Activated T-helper 2 cell treated with anti-CD3 and anti-CD28 coated beads, Interferon-gamma antibody, Interleukin-2, Interleukin-4, amounts not matched to agents 10 μg/mL and 5 μg/mL and 100 μg/mL, durations not matched to agents 14 hours and 24 hours and 36 hours (primary cell): ENCODE measurements at regions not wholly inside any gene's neighbourhood (a gene's known extent, or its start where the extent isn't known, plus 50 kb on each side); places are given as distances from the start of the nearest gene placed in this dataset.

Experiments used
- DNase-seq: peaks from one replicate; pipeline ENCODE4 v3.0.0; 2021; ENCODE audit warnings: low spot score
- H3K27ac Mint-ChIP-seq: one replicate; pipeline ENCODE4 v1.8.0; 2021; ENCODE audit warnings: mixed read lengths
- H3K27me3 Mint-ChIP-seq: one replicate; pipeline ENCODE4 v1.8.0; 2021; ENCODE audit warnings: low read depth, mixed read lengths
- H3K36me3 Mint-ChIP-seq: one replicate; pipeline ENCODE4 v1.8.0; 2021; ENCODE audit warnings: low read depth, mixed read lengths
- H3K4me1 Mint-ChIP-seq: one replicate; pipeline ENCODE4 v1.8.0; 2021; ENCODE audit warnings: low read depth, mixed read lengths
- H3K4me3 Mint-ChIP-seq: one replicate; pipeline ENCODE4 v1.8.0; 2021; ENCODE audit warnings: low read depth, mild to moderate bottlenecking, moderate library complexity, mixed read lengths
- H3K9me3 Mint-ChIP-seq: one replicate; pipeline ENCODE4 v1.8.0; 2021; ENCODE audit warnings: mixed read lengths
- intact Hi-C: fragments of 100-400 bp; cut with micrococcal nuclease; formaldehyde crosslinking; loops from one replicate; pipeline ENCODE4 v1.15.1; 2023

GRCh38 chr16:82260212-82260795, 90.3 kb upstream of the MPHOSPH6 start:
- Mint-ChIP-seq H3K36me3 (no peaks in the 10 kb centered on the region), H3K27ac (no peak overlapping the region), H3K27me3 (peaks cover 6% of the 10 kb centered on the region), H3K4me1 (no peaks in the 10 kb centered on the region), H3K4me3 (no peak overlapping the region), H3K9me3 (peaks cover 9% of the 10 kb centered on the region)
- intact Hi-C loops, result loop anchor here (5.0 to 10.0 kb wide), 3 partner anchors 197 to 957 kb away; partner anchors contain the start of gene CDH13
- no peak for DNase-seq

- no peak overlapping the region for H3K4me3 Mint-ChIP-seq
- no peaks in the 10 kb centered on the region for H3K36me3 Mint-ChIP-seq
- no peak overlapping the region for H3K27ac Mint-ChIP-seq
- no peak for DNase-seq
- H3K27me3 Mint-ChIP-seq, result peaks cover 6% of the 10 kb centered on the region
- H3K4me1 Mint-ChIP-seq, result no peaks in the 10 kb centered on the region
- intact Hi-C loops, result loop anchor here (5.0 to 10.0 kb wide), 3 partner anchors 198 to 958 kb away; partner anchors contain the start of gene CDH13
- peaks cover 9% of the 10 kb centered on the region for H3K9me3 Mint-ChIP-seq
Measured at GRCh38 chr16:82259731-82260130, 89.7 kb upstream of the MPHOSPH6 start.

GRCh38 chr16:82257990-82258389, 88.0 kb upstream of the MPHOSPH6 start:
- intact Hi-C loops, result no loop called here
- Mint-ChIP-seq H3K36me3 (no peaks in the 10 kb centered on the region), H3K4me3 (no peak overlapping the region), H3K9me3 (peaks cover 9% of the 10 kb centered on the region), H3K27ac (no peak overlapping the region), H3K4me1 (peaks cover 2% of the 10 kb centered on the region), H3K27me3 (peaks cover 4% of the 10 kb centered on the region)
- DNase-seq, result no peak

- no peak overlapping the region for H3K4me3 Mint-ChIP-seq
Measured at GRCh38 chr16:82252582-82252981, 82.6 kb upstream of the MPHOSPH6 start.

GRCh38 chr16:82248677-82249076, 78.7 kb upstream of the MPHOSPH6 start:
- DNase-seq, result no peak
- Mint-ChIP-seq H3K4me1 (peaks cover 5% of the 10 kb centered on the region), H3K4me3 (no peak overlapping the region), H3K36me3 (no peaks in the 10 kb centered on the region), H3K9me3 (no peaks in the 10 kb centered on the region), H3K27me3 (peaks cover 4% of the 10 kb centered on the region), H3K27ac (no peak overlapping the region)
- intact Hi-C loops, result no loop called here

More at GRCh38 chr16:82252582-82252981, 82.6 kb upstream of the MPHOSPH6 start:
- Mint-ChIP-seq H3K4me1 (peaks cover 6% of the 10 kb centered on the region), H3K36me3 (no peaks in the 10 kb centered on the region), H3K9me3 (no peaks in the 10 kb centered on the region), H3K27ac (no peak overlapping the region), H3K27me3 (peaks cover 1% of the 10 kb centered on the region)
- no peak for DNase-seq
- intact Hi-C loops, result no loop called here

GRCh38 chr16:82248012-82248656, 78.1 kb upstream of the MPHOSPH6 start:
- Mint-ChIP-seq H3K4me3 (no peak overlapping the region), H3K36me3 (no peaks in the 10 kb centered on the region), H3K4me1 (peaks cover 4% of the 10 kb centered on the region), H3K27ac (no peak overlapping the region), H3K9me3 (no peaks in the 10 kb centered on the region), H3K27me3 (peaks cover 4% of the 10 kb centered on the region)
- intact Hi-C loops, result no loop called here
- no peak for DNase-seq

- intact Hi-C loops, result no loop called here
- H3K27me3 Mint-ChIP-seq, result peaks cover 21% of the 10 kb centered on the region
- H3K4me3 Mint-ChIP-seq, result no peak overlapping the region
- no peaks in the 10 kb centered on the region for H3K36me3 Mint-ChIP-seq
- no peaks in the 10 kb centered on the region for H3K4me1 Mint-ChIP-seq
- no peak for DNase-seq
- no peaks in the 10 kb centered on the region for H3K9me3 Mint-ChIP-seq
- no peak overlapping the region for H3K27ac Mint-ChIP-seq
Measured at GRCh38 chr16:82242201-82242600, 72.2 kb upstream of the MPHOSPH6 start.

GRCh38 chr16:82241469-82242052, 71.5 kb upstream of the MPHOSPH6 start:
- no peak overlapping the region for H3K4me3 Mint-ChIP-seq
- H3K27ac Mint-ChIP-seq, result no peak overlapping the region
- H3K27me3 Mint-ChIP-seq, result peaks cover 25% of the 10 kb centered on the region
- no peaks in the 10 kb centered on the region for H3K9me3 Mint-ChIP-seq
- intact Hi-C loops, result no loop called here
- DNase-seq, result no peak
- H3K36me3 Mint-ChIP-seq, result no peaks in the 10 kb centered on the region
- peaks cover 3% of the 10 kb centered on the region for H3K4me1 Mint-ChIP-seq

- H3K27me3 Mint-ChIP-seq, result peaks cover 23% of the 10 kb centered on the region
- no peaks in the 10 kb centered on the region for H3K9me3 Mint-ChIP-seq
- no peak for DNase-seq
- H3K4me3 Mint-ChIP-seq, result no peak overlapping the region
- intact Hi-C loops, result no loop called here
- no peaks in the 10 kb centered on the region for H3K36me3 Mint-ChIP-seq
- no peak overlapping the region for H3K27ac Mint-ChIP-seq
- H3K4me1 Mint-ChIP-seq, result peaks cover 8% of the 10 kb centered on the region
Measured at GRCh38 chr16:82240111-82240510, 70.1 kb upstream of the MPHOSPH6 start.

GRCh38 chr16:82236875-82237274, 66.9 kb upstream of the MPHOSPH6 start:
- Mint-ChIP-seq H3K4me3 (no peak overlapping the region), H3K27me3 (peaks cover 19% of the 10 kb centered on the region), H3K9me3 (no peaks in the 10 kb centered on the region), H3K36me3 (no peaks in the 10 kb centered on the region), H3K4me1 (peaks cover 8% of the 10 kb centered on the region), H3K27ac (no peak overlapping the region)
- DNase-seq, result no peak
- intact Hi-C loops, result no loop called here

GRCh38 chr16:82236415-82236814, 66.4 kb upstream of the MPHOSPH6 start:
- DNase-seq, result no peak
- H3K36me3 Mint-ChIP-seq, result no peaks in the 10 kb centered on the region
- intact Hi-C loops, result no loop called here
- H3K4me3 Mint-ChIP-seq, result no peak overlapping the region
- H3K9me3 Mint-ChIP-seq, result no peaks in the 10 kb centered on the region
- H3K4me1 Mint-ChIP-seq, result peaks cover 8% of the 10 kb centered on the region
- peaks cover 20% of the 10 kb centered on the region for H3K27me3 Mint-ChIP-seq
- H3K27ac Mint-ChIP-seq, result no peak overlapping the region

- Mint-ChIP-seq H3K36me3 (no peaks in the 10 kb centered on the region), H3K4me1 (peaks cover 8% of the 10 kb centered on the region), H3K27me3 (peaks cover 15% of the 10 kb centered on the region), H3K27ac (no peak overlapping the region), H3K4me3 (no peak overlapping the region), H3K9me3 (no peaks in the 10 kb centered on the region)
- no peak for DNase-seq
- intact Hi-C loops, result loop anchor here (5.0 kb wide), 1 partner anchor 201 kb away; no protein-coding TSS in a partner anchor
Measured at GRCh38 chr16:82232806-82233205, 62.8 kb upstream of the MPHOSPH6 start.
